ENCODE measurements at regions not wholly inside any gene's neighbourhood (a gene's known extent, or its start where the extent isn't known, plus 50 kb on each side); places are given as distances from the start of the nearest gene placed in this dataset.

GRCh38 chr19:32018014-32018413 lies 327.4 kb upstream of the ZNF507 start:
- no peak overlapping the region for H3K9ac ChIP-seq (ENCODE audit: low read length)
- H3K27ac ChIP-seq (ENCODE audit: low read length) = no peak overlapping the region
- DNase-seq = no peak
- H2AFZ ChIP-seq (ENCODE audit: low read length) = no peak overlapping the region
- no peak overlapping the region for H3K4me3 ChIP-seq (ENCODE audit: low read length)
- H3K36me3 ChIP-seq (ENCODE audit: insufficient read depth, low read length) = no peaks in the 10 kb centered on the region
- no peaks in the 10 kb centered on the region for H3K9me2 ChIP-seq (replicated peaks; ENCODE audit: insufficient read depth, low read length)
- H4K20me1 ChIP-seq (ENCODE audit: insufficient read depth, low read depth, low read length) = no peaks in the 10 kb centered on the region
- no peaks in the 10 kb centered on the region for H3K9me3 ChIP-seq (ENCODE audit: low read length)
- H3K4me1 ChIP-seq (ENCODE audit: low read length) = no peaks in the 10 kb centered on the region
- H3K79me2 ChIP-seq (ENCODE audit: low read length) = no peaks in the 10 kb centered on the region
- no peaks in the 10 kb centered on the region for H3K27me3 ChIP-seq (ENCODE audit: low read length)
- H3K4me2 ChIP-seq (ENCODE audit: low read depth, low read length, poor library complexity, severe bottlenecking) = no peak overlapping the region

DNA sequence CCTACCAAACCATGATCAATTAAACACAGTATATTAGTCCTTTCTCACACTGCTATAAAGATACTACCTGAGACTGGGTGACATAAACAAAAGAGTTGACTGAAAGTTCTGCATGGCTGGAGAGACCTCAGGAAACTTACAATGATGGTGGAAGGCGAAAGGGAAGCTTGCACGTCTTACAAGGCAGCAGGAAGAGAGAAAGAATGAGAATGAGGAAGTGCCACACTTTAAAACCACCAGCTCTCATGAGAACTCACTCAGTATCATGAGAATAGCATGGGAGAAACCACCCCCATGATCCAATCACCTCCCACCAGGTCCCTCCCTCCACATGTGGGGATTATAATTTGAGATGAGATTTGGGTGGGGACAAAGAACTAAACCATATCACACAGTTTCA lies 324.9 kb upstream of the ZNF507 start:
- DNase-seq = no peak
- H3K27me3 ChIP-seq (ENCODE audit: low read length) = no peaks in the 10 kb centered on the region
- no peaks in the 10 kb centered on the region for H3K4me1 ChIP-seq (ENCODE audit: low read length)
- no peaks in the 10 kb centered on the region for H3K79me2 ChIP-seq (ENCODE audit: low read length)
- H4K20me1 ChIP-seq (ENCODE audit: insufficient read depth, low read depth, low read length) = no peaks in the 10 kb centered on the region
- H3K4me3 ChIP-seq (ENCODE audit: low read length) = no peak overlapping the region
- H3K27ac ChIP-seq (ENCODE audit: low read length) = no peak overlapping the region
- H3K9me2 ChIP-seq (replicated peaks; ENCODE audit: insufficient read depth, low read length) = no peaks in the 10 kb centered on the region
- no peak overlapping the region for H2AFZ ChIP-seq (ENCODE audit: low read length)
- no peak overlapping the region for H3K9ac ChIP-seq (ENCODE audit: low read length)
- no peaks in the 10 kb centered on the region for H3K9me3 ChIP-seq (ENCODE audit: low read length)
- H3K36me3 ChIP-seq (ENCODE audit: insufficient read depth, low read length) = no peaks in the 10 kb centered on the region
- H3K4me2 ChIP-seq (ENCODE audit: low read depth, low read length, poor library complexity, severe bottlenecking) = no peak overlapping the region

GRCh38 chr19:32022044-32022640 lies 323.3 kb upstream of the ZNF507 start:
- H4K20me1 ChIP-seq (ENCODE audit: insufficient read depth, low read depth, low read length) = no peaks in the 10 kb centered on the region
- H3K27ac ChIP-seq (ENCODE audit: low read length) = no peak overlapping the region
- no peaks in the 10 kb centered on the region for H3K9me2 ChIP-seq (replicated peaks; ENCODE audit: insufficient read depth, low read length)
- H3K4me2 ChIP-seq (ENCODE audit: low read depth, low read length, poor library complexity, severe bottlenecking) = no peak overlapping the region
- DNase-seq = no peak
- H3K4me3 ChIP-seq (ENCODE audit: low read length) = no peak overlapping the region
- H3K9me3 ChIP-seq (ENCODE audit: low read length) = no peaks in the 10 kb centered on the region
- H3K36me3 ChIP-seq (ENCODE audit: insufficient read depth, low read length) = no peaks in the 10 kb centered on the region
- no peaks in the 10 kb centered on the region for H3K79me2 ChIP-seq (ENCODE audit: low read length)
- H3K27me3 ChIP-seq (ENCODE audit: low read length) = no peaks in the 10 kb centered on the region
- no peaks in the 10 kb centered on the region for H3K4me1 ChIP-seq (ENCODE audit: low read length)
- no peak overlapping the region for H2AFZ ChIP-seq (ENCODE audit: low read length)
- H3K9ac ChIP-seq (ENCODE audit: low read length) = no peak overlapping the region

GRCh38 chr19:32022731-32023563 lies 322.5 kb upstream of the ZNF507 start:
- no peak overlapping the region for H2AFZ ChIP-seq (ENCODE audit: low read length)
- no peaks in the 10 kb centered on the region for H3K79me2 ChIP-seq (ENCODE audit: low read length)
- H3K4me2 ChIP-seq (ENCODE audit: low read depth, low read length, poor library complexity, severe bottlenecking) = no peak overlapping the region
- no peaks in the 10 kb centered on the region for H4K20me1 ChIP-seq (ENCODE audit: insufficient read depth, low read depth, low read length)
- H3K27ac ChIP-seq (ENCODE audit: low read length) = no peak overlapping the region
- H3K4me1 ChIP-seq (ENCODE audit: low read length) = no peaks in the 10 kb centered on the region
- H3K36me3 ChIP-seq (ENCODE audit: insufficient read depth, low read length) = no peaks in the 10 kb centered on the region
- H3K27me3 ChIP-seq (ENCODE audit: low read length) = no peaks in the 10 kb centered on the region
- no peaks in the 10 kb centered on the region for H3K9me3 ChIP-seq (ENCODE audit: low read length)
- H3K9me2 ChIP-seq (replicated peaks; ENCODE audit: insufficient read depth, low read length) = no peaks in the 10 kb centered on the region
- DNase-seq = no peak
- no peak overlapping the region for H3K4me3 ChIP-seq (ENCODE audit: low read length)
- H3K9ac ChIP-seq (ENCODE audit: low read length) = no peak overlapping the region

- Histone ChIP-seq H3K36me3 (ENCODE audit: insufficient read depth, low read length) (no peaks in the 10 kb centered on the region), H2AFZ (ENCODE audit: low read length) (no peak overlapping the region), H3K79me2 (ENCODE audit: low read length) (no peaks in the 10 kb centered on the region), H3K4me3 (ENCODE audit: low read length) (no peak overlapping the region), H3K27ac (ENCODE audit: low read length) (no peak overlapping the region), H3K4me2 (ENCODE audit: low read depth, low read length, poor library complexity, severe bottlenecking) (no peak overlapping the region), H3K4me1 (ENCODE audit: low read length) (no peaks in the 10 kb centered on the region), H3K9ac (ENCODE audit: low read length) (no peak overlapping the region), H3K27me3 (ENCODE audit: low read length) (no peaks in the 10 kb centered on the region), H3K9me2 (replicated peaks; ENCODE audit: insufficient read depth, low read length) (no peaks in the 10 kb centered on the region), H3K9me3 (ENCODE audit: low read length) (no peaks in the 10 kb centered on the region), H4K20me1 (ENCODE audit: insufficient read depth, low read depth, low read length) (no peaks in the 10 kb centered on the region)
- DNase-seq = no peak
Measured at GRCh38 chr19:32023564-32023832, 321.9 kb upstream of the ZNF507 start.

- no peak overlapping the region for H3K4me3 ChIP-seq (ENCODE audit: low read length)
- H3K9me2 ChIP-seq (replicated peaks; ENCODE audit: insufficient read depth, low read length) = no peaks in the 10 kb centered on the region
- DNase-seq = no peak
- no peak overlapping the region for H3K27ac ChIP-seq (ENCODE audit: low read length)
- H3K9ac ChIP-seq (ENCODE audit: low read length) = no peak overlapping the region
- H3K4me1 ChIP-seq (ENCODE audit: low read length) = no peaks in the 10 kb centered on the region
- no peaks in the 10 kb centered on the region for H3K27me3 ChIP-seq (ENCODE audit: low read length)
- no peaks in the 10 kb centered on the region for H4K20me1 ChIP-seq (ENCODE audit: insufficient read depth, low read depth, low read length)
- H3K79me2 ChIP-seq (ENCODE audit: low read length) = no peaks in the 10 kb centered on the region
- no peaks in the 10 kb centered on the region for H3K9me3 ChIP-seq (ENCODE audit: low read length)
- no peak overlapping the region for H3K4me2 ChIP-seq (ENCODE audit: low read depth, low read length, poor library complexity, severe bottlenecking)
- no peaks in the 10 kb centered on the region for H3K36me3 ChIP-seq (ENCODE audit: insufficient read depth, low read length)
- no peak overlapping the region for H2AFZ ChIP-seq (ENCODE audit: low read length)
Measured at GRCh38 chr19:32029235-32029634, 316.2 kb upstream of the ZNF507 start.

- Histone ChIP-seq H3K9me3 (ENCODE audit: low read length) (no peaks in the 10 kb centered on the region), H3K9me2 (replicated peaks; ENCODE audit: insufficient read depth, low read length) (no peaks in the 10 kb centered on the region), H3K4me3 (ENCODE audit: low read length) (no peak overlapping the region), H4K20me1 (ENCODE audit: insufficient read depth, low read depth, low read length) (no peaks in the 10 kb centered on the region), H3K4me1 (ENCODE audit: low read length) (no peaks in the 10 kb centered on the region), H3K9ac (ENCODE audit: low read length) (no peak overlapping the region), H3K36me3 (ENCODE audit: insufficient read depth, low read length) (no peaks in the 10 kb centered on the region), H3K4me2 (ENCODE audit: low read depth, low read length, poor library complexity, severe bottlenecking) (no peak overlapping the region), H3K79me2 (ENCODE audit: low read length) (no peaks in the 10 kb centered on the region), H3K27ac (ENCODE audit: low read length) (no peak overlapping the region), H3K27me3 (ENCODE audit: low read length) (no peaks in the 10 kb centered on the region), H2AFZ (ENCODE audit: low read length) (no peak overlapping the region)
- DNase-seq = no peak
Measured at GRCh38 chr19:32032561-32032960, 312.8 kb upstream of the ZNF507 start.

GRCh38 chr19:32035626-32036025 lies 309.8 kb upstream of the ZNF507 start:
- H3K9me3 ChIP-seq (ENCODE audit: low read length) = no peaks in the 10 kb centered on the region
- no peak for DNase-seq
- H4K20me1 ChIP-seq (ENCODE audit: insufficient read depth, low read depth, low read length) = no peaks in the 10 kb centered on the region
- no peak overlapping the region for H3K4me3 ChIP-seq (ENCODE audit: low read length)
- no peak overlapping the region for H3K9ac ChIP-seq (ENCODE audit: low read length)
- H3K4me1 ChIP-seq (ENCODE audit: low read length) = no peaks in the 10 kb centered on the region
- H3K27me3 ChIP-seq (ENCODE audit: low read length) = no peaks in the 10 kb centered on the region
- H3K27ac ChIP-seq (ENCODE audit: low read length) = no peak overlapping the region
- no peak overlapping the region for H2AFZ ChIP-seq (ENCODE audit: low read length)
- no peaks in the 10 kb centered on the region for H3K36me3 ChIP-seq (ENCODE audit: insufficient read depth, low read length)
- H3K79me2 ChIP-seq (ENCODE audit: low read length) = no peaks in the 10 kb centered on the region
- H3K4me2 ChIP-seq (ENCODE audit: low read depth, low read length, poor library complexity, severe bottlenecking) = no peak overlapping the region
- no peaks in the 10 kb centered on the region for H3K9me2 ChIP-seq (replicated peaks; ENCODE audit: insufficient read depth, low read length)
